PC-9 (cell line): ENCODE measurements at regions not wholly inside any gene's neighbourhood (a gene's known extent, or its start where the extent isn't known, plus 50 kb on each side); places are given as distances from the start of the nearest gene placed in this dataset.

Source experiments
- BruUV-seq: library from RNA; stranded (reverse); fragments of 400-500 nt; replicated peaks from 2 replicates; lab custom pipeline; 2021; lab: Mats Ljungman, UMichigan
- CTCF ChIA-PET: fragments of 300-600 bp; sonication (Branson Sonifier 250); formaldehyde crosslinking; loops from one replicate; lab custom pipeline; 2022; ENCODE audit warnings: antibody characterized with exemption; lab: Charles Lee
- POLR2A ChIA-PET: fragments of 300-600 bp; sonication (Branson Sonifier 250); formaldehyde crosslinking; loops from one replicate; lab custom pipeline; 2022; ENCODE audit warnings: antibody characterized with exemption; ENCODE audit not compliant: unreplicated experiment; lab: Charles Lee
- DNase-seq, 2 experiments: peaks; one replicate each; pipeline versions ENCODE4 v3.0.0 to v3.0.0-alpha.2; 2015 to 2022; ENCODE audit warnings: mixed read lengths in 1 of 2
- H2AFZ ChIP-seq: fragments of 200-600 bp; sonication (generic); 2 replicates; pipeline ENCODE4 v1.8.1; 2017; ENCODE audit warnings: antibody characterized with exemption
- H3F3A ChIP-seq: fragments of 200-600 bp; sonication (generic); 2 replicates; pipeline ENCODE4 v1.8.1; 2017; ENCODE audit warnings: antibody characterized with exemption, mild to moderate bottlenecking, low read depth; ENCODE audit not compliant: insufficient read depth
- H3K27ac ChIP-seq: fragments of 200-600 bp; sonication (generic); 2 replicates; pipeline ENCODE4 v1.6.1; 2016; ENCODE audit warnings: mixed run types
- H3K27me3 ChIP-seq: fragments of 200-600 bp; sonication (generic); 2 replicates; pipeline ENCODE4 v1.6.1; 2016; ENCODE audit warnings: low read depth, mixed run types; ENCODE audit not compliant: insufficient read depth
- H3K36me3 ChIP-seq: fragments of 200-600 bp; sonication (generic); 2 replicates; pipeline ENCODE4 v1.6.1; 2016; ENCODE audit warnings: low read depth, mixed run types
- H3K4me1 ChIP-seq: fragments of 200-600 bp; sonication (generic); replicated peaks from 2 replicates; pipeline ENCODE4 v1.6.1; 2016; ENCODE audit warnings: mixed run types; ENCODE audit not compliant: insufficient read depth
- H3K4me2 ChIP-seq: fragments of 200-600 bp; sonication (generic); 2 replicates; pipeline ENCODE4 v1.6.1; 2017; ENCODE audit warnings: mixed run types
- H3K4me3 ChIP-seq: fragments of 200-600 bp; sonication (generic); 2 replicates; pipeline ENCODE4 v1.6.1; 2016; ENCODE audit warnings: mixed run types
- H3K79me2 ChIP-seq: fragments of 200-600 bp; sonication (generic); 2 replicates; pipeline ENCODE4 v1.6.1; 2017; ENCODE audit warnings: low read depth, mixed run types
- H3K9me2 ChIP-seq: fragments of 200-600 bp; sonication (generic); 2 replicates; pipeline ENCODE4 v1.8.1; 2017; ENCODE audit warnings: mild to moderate bottlenecking; ENCODE audit not compliant: insufficient read depth
- H3K9me3 ChIP-seq: fragments of 200-600 bp; sonication (generic); 2 replicates; pipeline ENCODE4 v1.8.1; 2016; ENCODE audit warnings: low read depth; ENCODE audit not compliant: insufficient read depth
- H4K20me1 ChIP-seq: fragments of 200-600 bp; sonication (generic); 2 replicates; pipeline ENCODE4 v1.8.1; 2017; ENCODE audit not compliant: insufficient read depth
- CTCF ChIP-seq: fragments of 200-600 bp; sonication (generic); conservative IDR thresholded peaks from 2 replicates; pipeline ENCODE4 v1.6.1; 2017; ENCODE audit warnings: mixed run types, antibody characterized with exemption, mild to moderate bottlenecking, moderate library complexity
- EZH2 ChIP-seq: fragments of 200-600 bp; sonication (generic); IDR thresholded peaks from 2 replicates; pipeline ENCODE4 v1.8.0; 2017; ENCODE audit warnings: antibody characterized with exemption, low read depth
- intact Hi-C: fragments of 100-400 bp; cut with micrococcal nuclease; formaldehyde crosslinking; loops from one replicate; pipeline ENCODE4 v1.10.0; 2022; ENCODE audit not compliant: unreplicated experiment

- Histone ChIP-seq H4K20me1 (no peaks in the 10 kb centered on the region), H3F3A (no peaks in the 10 kb centered on the region), H3K27me3 (peaks cover 62% of the 10 kb centered on the region), H3K4me3 (no peak overlapping the region), H3K79me2 (no peaks in the 10 kb centered on the region), H3K4me1 (no peaks in the 10 kb centered on the region), H3K36me3 (no peaks in the 10 kb centered on the region), H3K27ac (no peak overlapping the region), H3K9me3 (no peaks in the 10 kb centered on the region), H2AFZ (no peak overlapping the region), H3K4me2 (no peak overlapping the region), H3K9me2 (no peaks in the 10 kb centered on the region)
- intact Hi-C loops = no loop called here
- DNase-seq = no peak
- no TSS peak for BruUV-seq
- TF ChIP-seq CTCF = no peak
- ChIA-PET CTCF (no interaction called here), POLR2A (no interaction called here)
These were observed 141.9 kb upstream of the PPP2R2D start for GRCh38 chr10:131758939-131759301.

DNA sequence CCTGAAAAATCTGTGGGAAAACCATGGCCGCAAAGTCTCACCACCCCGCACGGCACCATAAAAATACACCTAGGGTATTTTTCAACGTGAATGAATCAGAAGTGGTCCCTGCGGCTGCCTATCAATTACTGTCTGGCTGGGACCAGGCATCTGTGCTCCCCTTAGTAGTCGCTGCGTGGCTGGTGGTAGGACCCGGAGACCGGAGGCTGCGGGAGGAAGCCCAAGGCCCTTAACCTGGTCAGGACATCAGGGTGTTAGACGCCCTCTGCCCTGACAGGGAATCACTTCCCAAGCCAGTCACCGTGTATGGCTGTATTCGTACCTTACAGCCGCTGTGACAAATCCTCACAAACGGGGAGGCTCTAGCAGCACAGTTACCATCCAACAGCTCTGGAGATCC is 141.5 kb upstream of the PPP2R2D start:
- no peaks in the 10 kb centered on the region for H3K4me1 ChIP-seq
- ChIA-PET CTCF (no interaction called here), POLR2A (no interaction called here)
- no TSS peak for BruUV-seq
- peaks cover 62% of the 10 kb centered on the region for H3K27me3 ChIP-seq
- no peaks in the 10 kb centered on the region for H3K79me2 ChIP-seq
- TF ChIP-seq EZH2 (no peak), CTCF (no peak)
- no peaks in the 10 kb centered on the region for H3K9me2 ChIP-seq
- H3K27ac ChIP-seq = no peak overlapping the region
- no peaks in the 10 kb centered on the region for H4K20me1 ChIP-seq
- no peaks in the 10 kb centered on the region for H3F3A ChIP-seq
- H3K4me2 ChIP-seq = no peak overlapping the region
- H3K36me3 ChIP-seq = no peaks in the 10 kb centered on the region
- no peak overlapping the region for H2AFZ ChIP-seq
- intact Hi-C loops = no loop called here
- DNase-seq = no peak
- H3K4me3 ChIP-seq = no peak overlapping the region
- H3K9me3 ChIP-seq = no peaks in the 10 kb centered on the region

GRCh38 chr10:131760416-131761166 is 140.2 kb upstream of the PPP2R2D start:
- Histone ChIP-seq H3K9me3 (no peaks in the 10 kb centered on the region), H3K4me2 (no peak overlapping the region), H2AFZ (no peak overlapping the region), H3K4me3 (no peak overlapping the region), H3K36me3 (no peaks in the 10 kb centered on the region), H3F3A (no peaks in the 10 kb centered on the region), H3K27me3 (peaks cover 59% of the 10 kb centered on the region), H4K20me1 (no peaks in the 10 kb centered on the region), H3K79me2 (no peaks in the 10 kb centered on the region), H3K9me2 (no peaks in the 10 kb centered on the region), H3K27ac (no peak overlapping the region), H3K4me1 (no peaks in the 10 kb centered on the region)
- CTCF ChIA-PET = no interaction called here
- no peak for DNase-seq
- TF ChIP-seq EZH2 = no peak
- TF ChIP-seq CTCF = no peak
- POLR2A ChIA-PET = no interaction called here
- no TSS peak for BruUV-seq
- intact Hi-C loops = no loop called here
